Ovary (tissue), 7 donors: ENCODE measurements at regions not wholly inside any gene's neighbourhood (a gene's known extent, or its start where the extent isn't known, plus 50 kb on each side); places are given as distances from the start of the nearest gene placed in this dataset.

Source experiments
- DNase-seq, 5 donors: peaks; one replicate each; pipeline ENCODE4 v3.0.0-alpha.2; 2019 to 2020
- H3K27ac ChIP-seq, 2 donors: fragments of 200-600 bp; one replicate each; pipeline versions ENCODE4 v1.5.1 to v1.8.0; 2019 to 2022
- H3K27me3 ChIP-seq: fragments of 200-600 bp; one replicate; pipeline ENCODE4 v1.8.0; 2022
- H3K36me3 ChIP-seq: fragments of 200-600 bp; sonication (generic); one replicate; pipeline ENCODE4 v1.5.1; 2019
- H3K4me1 ChIP-seq: one replicate; pipeline ENCODE4 v1.8.1; 2013; ENCODE audit warnings: mild to moderate bottlenecking, moderate library complexity; ENCODE audit not compliant: insufficient read depth
- H3K4me3 ChIP-seq: fragments of 200-600 bp; sonication (generic); one replicate; pipeline ENCODE4 v1.5.1; 2017
- H3K9me3 ChIP-seq, 2 donors: fragments of 200-600 bp in 1 of 2; sonication (generic) in 1 of 2; one replicate each; pipeline versions ENCODE4 v1.5.1 to v1.8.1; 2013 to 2019; ENCODE audit warnings: mild to moderate bottlenecking in 1 of 2, moderate library complexity in 1 of 2
- CTCF ChIP-seq, 3 donors: fragments of 450-650 bp in 2 of 3; fragments of 200-600 bp in 1 of 3; IDR thresholded peaks; one replicate each; pipeline versions ENCODE4 v1.5.1 to v1.8.0; 2016 to 2022; ENCODE audit warnings: antibody characterized with exemption in 3 of 3, mild to moderate bottlenecking in 1 of 3
- EP300 ChIP-seq: sonication (generic); formaldehyde crosslinking; IDR thresholded peaks from one replicate; pipeline ENCODE4 v1.6.1; 2017; ENCODE audit warnings: antibody characterized with exemption
- POLR2A ChIP-seq: fragments of 450-650 bp; IDR thresholded peaks from one replicate; pipeline ENCODE4 v1.6.1; 2017; ENCODE audit warnings: antibody characterized with exemption, mild to moderate bottlenecking, moderate library complexity
- WGBS, 3 donors: extraction: QIAGEN DNeasy Blood & Tissue Kit in 1 of 3; methylation state at CpG; one replicate each; pipeline versions ENCODE4 v1.1.5 to v1.1.7; 2013 to 2017; 5-methylcytosine and 5-hydroxymethylcytosine counted together
- intact Hi-C, 4 donors: fragments of 100-400 bp; cut with DNase I; formaldehyde crosslinking; loops; one replicate each; pipeline versions ENCODE4 v1.11.0 to v1.15.1; 2022 to 2023
- donor health status: DM: no; HTN: no; CAD: no; lungs with moderate emphysema.
- donor health status: DM: no; HTN: no; CAD: no.
- donor health status: Bipolar disorder and iron deficiency.
- donor health status: DM: no; HTN: no; CAD: no.
- donor health status: DM: yes; HTN: yes; CAD: no.

- H3K27me3 ChIP-seq, result no peaks in the 10 kb centered on the region
- no peak overlapping the region for H3K27ac ChIP-seq
- TF ChIP-seq CTCF (IDR thresholded peaks at IDR 0.05), result no peak
- no peak for TF ChIP-seq POLR2A
- no peak for TF ChIP-seq EP300
- H3K4me1 ChIP-seq, result no peaks in the 10 kb centered on the region
- no peaks in the 10 kb centered on the region for H3K36me3 ChIP-seq
- no peaks in the 10 kb centered on the region for H3K9me3 ChIP-seq
- no peak for DNase-seq
- intact Hi-C loops, result no loop called here
- WGBS, 3 donors, result 90 to 96% (median 93%) methylated on average over 1 of the region's 1 CpG
- H3K4me3 ChIP-seq, result no peak overlapping the region
These were observed 405.7 kb upstream of the RORA start for GRCh38 chr15:61634837-61635236.

- intact Hi-C loops, result no loop called here
- 86 to 91% (median 89%) methylated on average over 4 of the region's 4 CpGs for WGBS, 3 donors
- H3K27ac ChIP-seq, result no peak overlapping the region
These were observed 404.8 kb upstream of the RORA start for GRCh38 chr15:61633951-61634350.

GRCh38 chr15:61629269-61629668, 400.2 kb upstream of the RORA start:
- TF ChIP-seq EP300 (no peak), CTCF (IDR thresholded peaks at IDR 0.05) (no peak), POLR2A (no peak)
- H3K36me3 ChIP-seq, result no peaks in the 10 kb centered on the region
- H3K27ac ChIP-seq, result no peak overlapping the region
- H3K9me3 ChIP-seq, result no peaks in the 10 kb centered on the region
- no peak overlapping the region for H3K4me3 ChIP-seq
- WGBS, 3 donors, result 64 to 65% (median 65%) methylated on average over 3 of the region's 3 CpGs
- intact Hi-C loops, result no loop called here
- no peaks in the 10 kb centered on the region for H3K4me1 ChIP-seq
- no peak for DNase-seq
- no peaks in the 10 kb centered on the region for H3K27me3 ChIP-seq

More at GRCh38 chr15:61633951-61634350, 404.8 kb upstream of the RORA start:
- Histone ChIP-seq H3K27me3 (no peaks in the 10 kb centered on the region), H3K36me3 (no peaks in the 10 kb centered on the region), H3K9me3 (no peaks in the 10 kb centered on the region), H3K4me3 (no peak overlapping the region), H3K4me1 (no peaks in the 10 kb centered on the region)
- TF ChIP-seq EP300 (no peak), CTCF (IDR thresholded peaks at IDR 0.05) (no peak), POLR2A (no peak)
- DNase-seq, result no peak

GRCh38 chr15:61624950-61625349, 395.8 kb upstream of the RORA start:
- Histone ChIP-seq H3K9me3 (no peaks in the 10 kb centered on the region), H3K4me3 (no peak overlapping the region), H3K27ac (no peak overlapping the region), H3K27me3 (no peaks in the 10 kb centered on the region), H3K4me1 (no peaks in the 10 kb centered on the region), H3K36me3 (no peaks in the 10 kb centered on the region)
- intact Hi-C loops, result no loop called here
- no peak for TF ChIP-seq CTCF (IDR thresholded peaks at IDR 0.05)
- TF ChIP-seq POLR2A, result no peak
- TF ChIP-seq EP300, result no peak
- WGBS, 3 donors, result 81 to 87% (median 85%) methylated on average over 7 of the region's 7 CpGs
- no peak for DNase-seq

GRCh38 chr15:61623746-61624145, 394.6 kb upstream of the RORA start:
- H3K27ac ChIP-seq, result no peak overlapping the region
- H3K27me3 ChIP-seq, result no peaks in the 10 kb centered on the region
- H3K9me3 ChIP-seq, result no peaks in the 10 kb centered on the region
- intact Hi-C loops, result no loop called here
- H3K4me1 ChIP-seq, result no peaks in the 10 kb centered on the region
- no peak overlapping the region for H3K4me3 ChIP-seq
- DNase-seq, result no peak
- TF ChIP-seq POLR2A, result no peak
- WGBS, 3 donors, result 59 to 67% (median 59%) methylated on average over 15 of the region's 15 CpGs
- H3K36me3 ChIP-seq, result no peaks in the 10 kb centered on the region
